HUES64 (cell line): ENCODE measurements at regions not wholly inside any gene's neighbourhood (a gene's known extent, or its start where the extent isn't known, plus 50 kb on each side); places are given as distances from the start of the nearest gene placed in this dataset.
"Not testable (repeated sequence)": the region's sequence is repeated elsewhere in the genome, so short reads cannot be mapped to it uniquely, and the experiment has no call there.

ENCODE experiments used
- H3K27ac ChIP-seq: 2 replicates; pipeline ENCODE4 v1.7.0; 2013; ENCODE audit warnings: low read depth, low read length, inconsistent platforms
- H3K27me3 ChIP-seq: 2 replicates; pipeline ENCODE4 v1.6.1; 2013; ENCODE audit warnings: mild to moderate bottlenecking, low read length; ENCODE audit not compliant: insufficient read depth
- H3K36me3 ChIP-seq: 2 replicates; pipeline ENCODE4 v1.6.1; 2013; ENCODE audit warnings: mild to moderate bottlenecking, low read length; ENCODE audit not compliant: insufficient read depth
- H3K4me1 ChIP-seq: 2 replicates; pipeline ENCODE4 v1.6.1; 2013; ENCODE audit warnings: mild to moderate bottlenecking, low read length, moderate library complexity; ENCODE audit not compliant: insufficient read depth
- H3K4me3 ChIP-seq: 2 replicates; pipeline ENCODE4 v1.5.1; 2013; ENCODE audit warnings: mild to moderate bottlenecking, low read length, moderate library complexity
- H3K9ac ChIP-seq: 2 replicates; pipeline ENCODE4 v1.6.1; 2013; ENCODE audit warnings: mild to moderate bottlenecking, low read depth, low read length
- H3K9me3 ChIP-seq: 2 replicates; pipeline ENCODE4 v1.6.1; 2013; ENCODE audit warnings: low read depth, low read length; ENCODE audit not compliant: insufficient read depth
- WGBS: fragments of 150-250, 120-280 bp; methylation state at CpG from one replicate; pipeline ENCODE4 v1.1.7; 2013; ENCODE audit warnings: missing lambda C conversion rate; 5-methylcytosine and 5-hydroxymethylcytosine counted together

DNA sequence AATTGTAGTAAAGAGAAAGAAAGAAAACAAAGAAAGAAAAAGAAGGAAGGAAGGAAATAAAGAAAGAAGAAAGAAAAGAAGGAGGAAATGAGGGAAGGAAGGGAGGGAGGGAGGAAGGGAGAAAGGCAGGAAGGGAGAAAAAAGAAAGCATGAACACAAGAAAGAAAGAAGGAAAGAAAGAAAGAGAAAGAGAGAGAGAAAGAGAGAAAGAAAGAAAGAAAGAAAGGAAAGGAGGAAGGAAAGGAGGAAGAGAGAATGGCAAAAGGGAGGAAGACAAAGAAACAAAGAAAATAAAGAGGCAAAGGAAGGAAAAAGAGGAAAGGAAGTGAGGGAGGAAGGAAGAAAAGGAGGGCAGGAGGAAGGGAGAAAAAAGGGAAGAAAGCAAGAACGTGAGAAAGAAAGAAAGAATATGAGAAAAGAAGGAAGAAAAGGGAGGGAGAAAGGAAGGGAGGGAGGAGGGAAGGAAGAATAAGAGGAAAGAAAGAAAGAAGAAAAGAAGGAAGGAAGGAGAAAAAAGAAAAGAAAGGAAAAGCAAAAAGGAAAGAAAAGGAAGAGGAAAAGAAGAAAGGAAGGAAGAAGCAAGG lies 2775.4 kb downstream of the RPIA start:
- not testable (repeated sequence) for H3K36me3 ChIP-seq, H3K4me1 ChIP-seq, H3K27ac ChIP-seq, H3K27me3 ChIP-seq, H3K4me3 ChIP-seq, H3K9me3 ChIP-seq, H3K9ac ChIP-seq
- 19% methylated on average over 1 of the region's 1 CpG for WGBS

- H3K36me3 ChIP-seq, H3K4me1 ChIP-seq, H3K9me3 ChIP-seq, H3K27ac ChIP-seq, H3K9ac ChIP-seq, H3K4me3 ChIP-seq: not testable (repeated sequence)
- WGBS = 71% methylated on average over 2 of the region's 2 CpGs
- H3K27me3 ChIP-seq = peaks cover 42% of the 10 kb centered on the region
These were observed 2784.9 kb downstream of the RPIA start for GRCh38 chr2:91476244-91476935.

- H3K9ac ChIP-seq, H3K4me3 ChIP-seq, H3K9me3 ChIP-seq, H3K4me1 ChIP-seq, H3K27ac ChIP-seq, H3K36me3 ChIP-seq: not testable (repeated sequence)
- peaks cover 42% of the 10 kb centered on the region for H3K27me3 ChIP-seq
- 69% methylated on average over 4 of the region's 25 CpGs for WGBS
These were observed 2785.4 kb downstream of the RPIA start for GRCh38 chr2:91476936-91477246.

GRCh38 chr2:91477291-91477690 lies 2785.8 kb downstream of the RPIA start:
- not testable (repeated sequence) for H3K9ac ChIP-seq, H3K4me1 ChIP-seq, H3K9me3 ChIP-seq, H3K36me3 ChIP-seq, H3K4me3 ChIP-seq, H3K27ac ChIP-seq
- 77% methylated on average over 43 of the region's 51 CpGs for WGBS
- peaks cover 39% of the 10 kb centered on the region for H3K27me3 ChIP-seq

GRCh38 chr2:91477731-91478672 lies 2786.5 kb downstream of the RPIA start:
- H3K4me3 ChIP-seq = 0 out of 2 replicates have a peak overlapping the region, but pooled peaks have one; percentile 21
- no peak overlapping the region for H3K27ac ChIP-seq
- no peaks in the 10 kb centered on the region for H3K9me3 ChIP-seq
- peaks cover 39% of the 10 kb centered on the region for H3K27me3 ChIP-seq
- H3K4me1 ChIP-seq = no peaks in the 10 kb centered on the region
- no peak overlapping the region for H3K9ac ChIP-seq
- 80% methylated on average over 121 of the region's 123 CpGs for WGBS
- no peaks in the 10 kb centered on the region for H3K36me3 ChIP-seq

GRCh38 chr2:91478851-91479718 lies 2787.6 kb downstream of the RPIA start:
- not testable (repeated sequence) for H3K4me1 ChIP-seq, H3K36me3 ChIP-seq, H3K9ac ChIP-seq, H3K27ac ChIP-seq, H3K9me3 ChIP-seq
- H3K4me3 ChIP-seq = peak overlapping the region; percentile 23; the same call in 1 of the 2 replicates
- WGBS = 69% methylated on average over 62 of the region's 70 CpGs
- peaks cover 35% of the 10 kb centered on the region for H3K27me3 ChIP-seq

- not testable (repeated sequence) for H3K27ac ChIP-seq, H3K9me3 ChIP-seq, H3K27me3 ChIP-seq, H3K4me3 ChIP-seq, H3K4me1 ChIP-seq, H3K36me3 ChIP-seq, H3K9ac ChIP-seq
- 38% methylated on average over 1 of the region's 4 CpGs for WGBS
These were observed 2793.8 kb downstream of the RPIA start for GRCh38 chr2:91485226-91485625.

DNA sequence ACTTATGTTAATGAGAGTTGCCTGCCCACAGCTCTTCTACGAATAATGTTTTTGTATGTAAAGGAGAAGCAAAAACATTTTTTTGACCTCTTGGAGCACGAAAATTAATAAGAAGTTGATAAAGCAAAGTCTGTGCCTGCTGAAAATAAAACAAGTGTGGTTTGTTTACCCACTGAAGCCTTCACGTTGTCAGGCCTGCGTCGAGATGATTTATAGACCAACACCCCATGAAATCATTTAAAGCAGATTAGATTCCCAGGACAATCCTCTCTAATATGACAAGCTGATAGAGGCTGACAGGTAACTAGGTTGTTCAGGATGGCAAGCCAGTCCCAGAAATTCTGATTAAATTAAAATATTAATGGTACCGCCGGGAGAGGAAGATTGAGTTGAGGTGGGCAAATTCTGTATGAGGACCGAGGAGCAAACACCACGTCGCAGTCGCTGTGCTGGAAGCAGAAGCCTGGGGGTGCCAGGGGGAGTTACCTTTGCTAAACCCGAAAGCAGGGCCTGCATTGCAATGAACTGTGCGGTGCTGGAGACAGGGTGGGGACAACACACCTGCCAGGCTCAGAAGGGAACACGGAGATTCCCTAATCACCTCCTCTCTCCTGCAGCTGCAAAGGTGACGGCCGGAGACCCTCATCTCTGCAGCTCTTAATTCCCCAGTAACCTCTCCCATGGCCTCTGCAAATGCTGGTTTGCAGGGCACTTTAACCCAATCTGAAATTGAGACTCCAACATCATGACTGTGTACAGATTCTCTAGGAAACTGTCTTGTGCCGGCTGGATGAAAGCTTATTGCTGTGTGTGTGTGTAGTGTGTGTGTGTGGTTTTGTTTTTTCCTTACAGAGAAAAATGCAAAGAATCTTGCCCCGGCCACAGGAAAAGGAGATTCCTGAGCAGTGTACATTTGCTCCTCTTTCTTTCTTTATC lies 2805.9 kb downstream of the RPIA start:
- H3K27me3 ChIP-seq, H3K36me3 ChIP-seq, H3K4me3 ChIP-seq, H3K27ac ChIP-seq, H3K9me3 ChIP-seq, H3K4me1 ChIP-seq, H3K9ac ChIP-seq: not testable (repeated sequence)
- WGBS = 85% methylated on average over 5 of the region's 18 CpGs

- H3K9ac ChIP-seq, H3K36me3 ChIP-seq, H3K27me3 ChIP-seq: not testable (repeated sequence)
These were observed 2806.6 kb downstream of the RPIA start for GRCh38 chr2:91498065-91498449.

DNA sequence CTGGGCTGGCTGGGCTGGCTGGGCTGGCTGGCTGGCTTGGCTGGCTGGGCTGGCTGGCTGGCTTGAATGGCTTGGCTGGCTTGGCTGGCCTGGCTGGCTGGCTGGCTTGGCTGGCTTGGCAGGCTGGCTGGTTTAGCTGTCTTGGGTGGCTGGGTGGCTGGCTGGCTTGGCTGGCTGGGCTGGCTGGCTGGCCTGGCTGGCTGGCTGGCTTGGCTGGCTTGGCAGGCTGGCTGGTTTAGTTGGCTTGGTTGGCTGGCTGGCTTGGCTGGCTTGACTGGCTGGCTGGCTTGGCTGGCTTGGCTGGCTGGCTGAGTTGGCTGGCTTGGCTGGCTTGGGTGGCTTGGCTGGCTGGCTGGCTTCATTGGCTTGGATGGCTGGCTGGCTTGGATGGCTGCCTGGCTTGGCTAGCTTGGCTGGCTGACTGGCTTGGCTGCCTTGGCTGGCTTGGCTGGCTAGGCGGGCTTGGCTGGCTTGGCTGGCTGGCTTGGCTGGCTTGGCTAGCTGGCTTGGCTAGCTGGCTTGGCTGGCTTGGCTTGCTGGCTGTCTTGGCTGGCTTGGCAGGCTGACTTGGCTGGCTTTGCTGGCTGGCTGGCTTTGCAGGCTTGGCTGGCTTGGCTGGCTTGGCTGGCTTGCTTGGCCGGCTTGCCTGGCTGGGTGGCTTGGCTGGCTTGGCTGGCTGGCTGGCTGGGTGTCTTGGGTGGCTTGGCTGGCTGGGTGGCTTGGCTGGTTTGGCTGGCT lies 2807.2 kb downstream of the RPIA start:
- not testable (repeated sequence) for H3K27me3 ChIP-seq, H3K4me1 ChIP-seq, H3K36me3 ChIP-seq, H3K4me3 ChIP-seq, H3K9ac ChIP-seq, H3K27ac ChIP-seq, H3K9me3 ChIP-seq
- 88% methylated on average over 2 of the region's 2 CpGs for WGBS

More at GRCh38 chr2:91498065-91498449, 2806.6 kb downstream of the RPIA start:
- H3K27ac ChIP-seq, H3K9me3 ChIP-seq, H3K4me1 ChIP-seq, H3K4me3 ChIP-seq: not testable (repeated sequence)
